ENCODE measurements at regions not wholly inside any gene's neighbourhood (a gene's known extent, or its start where the extent isn't known, plus 50 kb on each side); places are given as distances from the start of the nearest gene placed in this dataset.

DNA sequence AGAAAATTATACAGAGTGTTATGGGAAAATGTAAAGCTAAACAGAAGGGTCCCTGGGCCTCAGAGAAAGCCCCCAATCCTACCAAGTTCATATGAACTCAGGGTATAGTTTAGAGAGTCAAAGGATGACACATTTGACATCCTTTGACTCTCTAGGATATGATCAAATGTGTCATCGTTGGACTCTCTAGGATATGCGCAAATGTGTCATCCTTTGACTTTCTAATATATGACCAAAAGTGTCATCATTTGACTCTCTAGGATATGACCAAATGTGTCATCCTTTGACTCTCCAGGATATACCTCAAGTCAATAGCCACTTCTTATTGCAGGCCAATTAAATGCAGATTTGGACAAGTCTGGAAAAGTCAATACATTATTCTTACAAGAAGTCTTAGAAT lies 204.8 kb upstream of the IGF1 start:
- Histone ChIP-seq H3K9me2 (replicated peaks; ENCODE audit: insufficient read depth) (no peaks in the 10 kb centered on the region), H3K36me3 (replicated peaks; ENCODE audit: insufficient read depth, low read depth) (no peaks in the 10 kb centered on the region), H3K27ac (no peak overlapping the region), H2AFZ (no peak overlapping the region), H3K4me3 (no peak overlapping the region), H3K9me3 (ENCODE audit: low read depth) (no peaks in the 10 kb centered on the region), H3K4me2 (no peak overlapping the region), H3K4me1 (ENCODE audit: insufficient read depth) (no peaks in the 10 kb centered on the region), H4K20me1 (ENCODE audit: insufficient read depth, poor library complexity, severe bottlenecking) (no peaks in the 10 kb centered on the region), H3K79me2 (no peaks in the 10 kb centered on the region), H3K27me3 (peaks cover 3% of the 10 kb centered on the region)
- TF ChIP-seq EZH2phosphoT487 (IDR thresholded peaks at IDR 0.05; ENCODE audit: low read depth, severe bottlenecking, unreplicated experiment) (no peak), EZH2 (IDR thresholded peaks at IDR 0.05; ENCODE audit: borderline replicate concordance) (no peak)
- TF ChIP-seq, protein P1, sequence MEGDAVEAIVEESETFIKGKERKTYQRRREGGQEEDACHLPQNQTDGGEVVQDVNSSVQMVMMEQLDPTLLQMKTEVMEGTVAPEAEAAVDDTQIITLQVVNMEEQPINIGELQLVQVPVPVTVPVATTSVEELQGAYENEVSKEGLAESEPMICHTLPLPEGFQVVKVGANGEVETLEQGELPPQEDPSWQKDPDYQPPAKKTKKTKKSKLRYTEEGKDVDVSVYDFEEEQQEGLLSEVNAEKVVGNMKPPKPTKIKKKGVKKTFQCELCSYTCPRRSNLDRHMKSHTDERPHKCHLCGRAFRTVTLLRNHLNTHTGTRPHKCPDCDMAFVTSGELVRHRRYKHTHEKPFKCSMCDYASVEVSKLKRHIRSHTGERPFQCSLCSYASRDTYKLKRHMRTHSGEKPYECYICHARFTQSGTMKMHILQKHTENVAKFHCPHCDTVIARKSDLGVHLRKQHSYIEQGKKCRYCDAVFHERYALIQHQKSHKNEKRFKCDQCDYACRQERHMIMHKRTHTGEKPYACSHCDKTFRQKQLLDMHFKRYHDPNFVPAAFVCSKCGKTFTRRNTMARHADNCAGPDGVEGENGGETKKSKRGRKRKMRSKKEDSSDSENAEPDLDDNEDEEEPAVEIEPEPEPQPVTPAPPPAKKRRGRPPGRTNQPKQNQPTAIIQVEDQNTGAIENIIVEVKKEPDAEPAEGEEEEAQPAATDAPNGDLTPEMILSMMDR (IDR thresholded peaks at IDR 0.05; ENCODE audit: poor library complexity), result no peak
- 96% methylated on average over 2 of the region's 2 CpGs for WGBS (ENCODE audit: low lambda C conversion rate, missing lambda C conversion rate)
- no peak for DNase-seq (ENCODE audit: low spot score)

DNA sequence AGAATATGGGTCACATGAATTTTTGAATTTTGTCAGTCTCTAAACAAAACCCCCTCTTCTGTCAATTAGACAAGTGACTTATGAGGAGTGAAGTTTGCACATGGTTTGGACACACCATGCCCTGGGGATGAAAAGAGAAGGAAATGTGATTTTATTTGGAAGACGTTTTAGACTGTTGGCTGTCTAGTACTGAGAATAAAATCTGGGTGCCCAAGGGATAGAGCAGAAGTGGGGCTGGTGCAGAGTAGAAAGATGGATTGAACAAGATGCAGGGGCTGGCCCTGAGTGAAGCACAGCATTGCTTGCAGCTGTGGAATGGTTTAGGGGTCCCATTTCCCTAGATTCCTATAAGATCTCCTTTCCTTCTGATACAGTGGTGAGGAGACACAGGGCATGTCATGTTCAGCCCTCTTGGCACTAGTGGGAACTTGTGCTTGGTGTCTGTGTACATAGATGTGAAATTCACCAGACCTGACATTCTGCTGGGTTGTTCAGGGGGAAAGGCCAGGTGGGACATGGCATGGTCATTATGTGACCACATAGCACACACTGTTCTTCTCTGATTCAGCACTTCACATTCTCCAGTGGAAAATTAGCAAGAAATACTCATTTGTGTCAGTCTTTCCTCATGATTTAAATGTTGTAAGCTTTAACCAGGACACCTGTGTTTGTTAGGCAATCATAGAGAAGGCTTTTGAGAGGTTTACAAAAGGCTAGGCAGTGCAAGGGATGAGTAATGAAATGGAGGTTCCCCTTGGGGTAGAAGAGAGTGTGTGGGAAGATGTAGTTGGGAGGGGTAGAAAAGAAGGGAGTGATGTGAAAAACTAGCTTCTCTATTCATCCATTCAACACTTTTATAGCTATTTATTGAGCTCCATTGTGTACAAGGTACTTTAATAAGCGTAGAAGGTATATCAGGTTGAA lies 202.3 kb upstream of the IGF1 start:
- H3K27ac ChIP-seq, result no peak overlapping the region

DNA sequence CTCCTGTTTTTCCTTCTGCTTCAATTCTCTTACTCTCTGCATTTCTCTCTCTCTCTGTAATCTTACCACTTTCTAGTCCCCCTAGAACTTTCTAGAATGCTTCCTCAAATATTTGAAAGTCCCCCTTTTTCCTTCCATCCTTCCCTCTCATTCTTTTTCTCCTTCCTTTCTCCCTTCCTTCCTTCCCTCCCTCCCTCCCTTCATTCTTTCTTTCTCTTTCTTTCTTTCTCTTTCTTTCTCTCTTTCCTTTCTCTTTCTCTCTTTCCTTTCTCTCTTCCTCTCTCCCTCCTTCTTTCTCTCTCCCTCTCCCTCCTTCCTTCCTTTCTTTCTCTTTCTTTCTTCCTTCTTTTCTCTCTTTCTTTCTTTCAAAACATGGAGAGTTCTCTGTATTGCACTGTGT lies 201.4 kb upstream of the IGF1 start:
- Histone ChIP-seq H3K4me1 (ENCODE audit: insufficient read depth) (no peaks in the 10 kb centered on the region), H3K4me3 (no peak overlapping the region), H3K9me2 (replicated peaks; ENCODE audit: insufficient read depth) (no peaks in the 10 kb centered on the region), H3K27me3 (peaks cover 3% of the 10 kb centered on the region), H3K36me3 (replicated peaks; ENCODE audit: insufficient read depth, low read depth) (no peaks in the 10 kb centered on the region), H3K79me2 (no peaks in the 10 kb centered on the region), H3K4me2 (no peak overlapping the region), H3K9me3 (ENCODE audit: low read depth) (no peaks in the 10 kb centered on the region), H2AFZ (no peak overlapping the region), H4K20me1 (ENCODE audit: insufficient read depth, poor library complexity, severe bottlenecking) (no peaks in the 10 kb centered on the region), H3K27ac (no peak overlapping the region)
- DNase-seq (ENCODE audit: low spot score), result no peak
- TF ChIP-seq EZH2phosphoT487 (IDR thresholded peaks at IDR 0.05; ENCODE audit: low read depth, severe bottlenecking, unreplicated experiment), result no peak
- no peak for TF ChIP-seq EZH2 (IDR thresholded peaks at IDR 0.05; ENCODE audit: borderline replicate concordance)
- TF ChIP-seq, protein P1 (IDR thresholded peaks at IDR 0.05; ENCODE audit: poor library complexity), result no peak

More for the DNA sequence above, 202.3 kb upstream of the IGF1 start:
- Histone ChIP-seq H3K4me2 (no peak overlapping the region), H2AFZ (no peak overlapping the region), H3K4me3 (no peak overlapping the region), H3K27me3 (peaks cover 3% of the 10 kb centered on the region), H3K79me2 (no peaks in the 10 kb centered on the region), H3K36me3 (replicated peaks; ENCODE audit: insufficient read depth, low read depth) (no peaks in the 10 kb centered on the region), H4K20me1 (ENCODE audit: insufficient read depth, poor library complexity, severe bottlenecking) (no peaks in the 10 kb centered on the region), H3K4me1 (ENCODE audit: insufficient read depth) (no peaks in the 10 kb centered on the region), H3K9me3 (ENCODE audit: low read depth) (no peaks in the 10 kb centered on the region), H3K9me2 (replicated peaks; ENCODE audit: insufficient read depth) (no peaks in the 10 kb centered on the region)
- DNase-seq (ENCODE audit: low spot score), result no peak
- WGBS (ENCODE audit: low lambda C conversion rate, missing lambda C conversion rate), result 66% methylated on average over 2 of the region's 2 CpGs
- TF ChIP-seq EZH2phosphoT487 (IDR thresholded peaks at IDR 0.05; ENCODE audit: low read depth, severe bottlenecking, unreplicated experiment) (no peak), EZH2 (IDR thresholded peaks at IDR 0.05; ENCODE audit: borderline replicate concordance) (no peak)
- TF ChIP-seq, protein P1 (IDR thresholded peaks at IDR 0.05; ENCODE audit: poor library complexity), result no peak

All from hepatocyte (in vitro differentiated cells).